Peyer's patch (tissue), 4 donors: ENCODE measurements at regions not wholly inside any gene's neighbourhood (a gene's known extent, or its start where the extent isn't known, plus 50 kb on each side); places are given as distances from the start of the nearest gene placed in this dataset.

Experiments used
- DNase-seq, 3 donors: peaks; one replicate each; pipeline ENCODE4 v3.0.0-alpha.2; 2017 to 2019
- H3K27ac ChIP-seq, 4 donors: fragments of 200-600 bp; sonication (generic); one replicate each; pipeline ENCODE4 v1.5.1; 2016 to 2019
- H3K27me3 ChIP-seq, 2 donors: fragments of 200-600 bp; sonication (generic); one replicate each; pipeline ENCODE4 v1.5.1; 2019
- H3K36me3 ChIP-seq, 3 donors: fragments of 200-600 bp; sonication (generic); one replicate each; pipeline ENCODE4 v1.5.1; 2016 to 2019
- H3K4me1 ChIP-seq, 4 donors: fragments of 200-600 bp; sonication (generic); one replicate each; pipeline ENCODE4 v1.5.1; 2016 to 2019
- H3K4me3 ChIP-seq, 4 donors: fragments of 200-600 bp; sonication (generic); 1 replicate in 3 of 4; 2 replicates in 1 of 4; pipeline ENCODE4 v1.5.1; 2016 to 2019; ENCODE audit warnings: mild to moderate bottlenecking in 1 of 4
- H3K9me3 ChIP-seq, 4 donors: fragments of 200-600 bp; sonication (generic); one replicate each; pipeline ENCODE4 v1.5.1; 2016 to 2019; ENCODE audit warnings: mild to moderate bottlenecking in 1 of 4
- POLR2A ChIP-seq, 2 donors: fragments of 450-650 bp; IDR thresholded peaks; one replicate each; pipeline ENCODE4 v1.5.1; 2017; ENCODE audit warnings: antibody characterized with exemption in 2 of 2, mild to moderate bottlenecking in 2 of 2, moderate library complexity in 2 of 2
- TF ChIP-seq, protein P1 (sequence below), 6 experiments: fragments of 450-650 bp in 4 of 6; fragments of 200-600 bp in 2 of 6; sonication (generic) in 1 of 6; IDR thresholded peaks; one replicate each; pipeline ENCODE4 v1.5.1; 2017 to 2019; ENCODE audit warnings: antibody characterized with exemption in 6 of 6, mild to moderate bottlenecking in 3 of 6, moderate library complexity in 1 of 6

DNA sequence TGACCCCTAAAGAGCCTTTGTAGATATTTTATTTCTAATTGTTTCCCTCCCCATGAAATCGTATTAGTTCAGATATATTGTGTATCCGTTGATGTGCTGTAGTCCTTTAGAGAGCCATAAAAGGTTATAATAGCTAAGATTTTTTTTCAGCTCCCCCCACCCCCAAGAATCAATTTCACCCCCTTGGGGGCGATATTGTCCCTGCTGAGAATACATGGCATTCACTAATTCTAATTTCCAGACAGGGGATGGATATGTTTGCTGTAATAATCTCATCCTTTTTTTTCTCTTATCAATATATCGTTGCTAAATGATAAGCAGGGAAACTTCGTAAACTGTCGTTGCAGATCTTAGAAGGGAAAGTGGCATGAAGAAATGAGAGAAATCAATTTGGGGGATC lies 530.7 kb downstream of the TMEM182 start:
- H3K4me1 ChIP-seq: no peaks in the 10 kb centered on the region
- H3K27ac ChIP-seq: no peak overlapping the region
- no peak for DNase-seq
- H3K27me3 ChIP-seq: no peaks in the 10 kb centered on the region
- TF ChIP-seq POLR2A (IDR thresholded peaks at IDR 0.05): no peak
- TF ChIP-seq, protein P1, sequence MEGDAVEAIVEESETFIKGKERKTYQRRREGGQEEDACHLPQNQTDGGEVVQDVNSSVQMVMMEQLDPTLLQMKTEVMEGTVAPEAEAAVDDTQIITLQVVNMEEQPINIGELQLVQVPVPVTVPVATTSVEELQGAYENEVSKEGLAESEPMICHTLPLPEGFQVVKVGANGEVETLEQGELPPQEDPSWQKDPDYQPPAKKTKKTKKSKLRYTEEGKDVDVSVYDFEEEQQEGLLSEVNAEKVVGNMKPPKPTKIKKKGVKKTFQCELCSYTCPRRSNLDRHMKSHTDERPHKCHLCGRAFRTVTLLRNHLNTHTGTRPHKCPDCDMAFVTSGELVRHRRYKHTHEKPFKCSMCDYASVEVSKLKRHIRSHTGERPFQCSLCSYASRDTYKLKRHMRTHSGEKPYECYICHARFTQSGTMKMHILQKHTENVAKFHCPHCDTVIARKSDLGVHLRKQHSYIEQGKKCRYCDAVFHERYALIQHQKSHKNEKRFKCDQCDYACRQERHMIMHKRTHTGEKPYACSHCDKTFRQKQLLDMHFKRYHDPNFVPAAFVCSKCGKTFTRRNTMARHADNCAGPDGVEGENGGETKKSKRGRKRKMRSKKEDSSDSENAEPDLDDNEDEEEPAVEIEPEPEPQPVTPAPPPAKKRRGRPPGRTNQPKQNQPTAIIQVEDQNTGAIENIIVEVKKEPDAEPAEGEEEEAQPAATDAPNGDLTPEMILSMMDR (IDR thresholded peaks at IDR 0.05): no peak
- no peaks in the 10 kb centered on the region for H3K36me3 ChIP-seq
- H3K9me3 ChIP-seq: no peaks in the 10 kb centered on the region
- no peak overlapping the region for H3K4me3 ChIP-seq

DNA sequence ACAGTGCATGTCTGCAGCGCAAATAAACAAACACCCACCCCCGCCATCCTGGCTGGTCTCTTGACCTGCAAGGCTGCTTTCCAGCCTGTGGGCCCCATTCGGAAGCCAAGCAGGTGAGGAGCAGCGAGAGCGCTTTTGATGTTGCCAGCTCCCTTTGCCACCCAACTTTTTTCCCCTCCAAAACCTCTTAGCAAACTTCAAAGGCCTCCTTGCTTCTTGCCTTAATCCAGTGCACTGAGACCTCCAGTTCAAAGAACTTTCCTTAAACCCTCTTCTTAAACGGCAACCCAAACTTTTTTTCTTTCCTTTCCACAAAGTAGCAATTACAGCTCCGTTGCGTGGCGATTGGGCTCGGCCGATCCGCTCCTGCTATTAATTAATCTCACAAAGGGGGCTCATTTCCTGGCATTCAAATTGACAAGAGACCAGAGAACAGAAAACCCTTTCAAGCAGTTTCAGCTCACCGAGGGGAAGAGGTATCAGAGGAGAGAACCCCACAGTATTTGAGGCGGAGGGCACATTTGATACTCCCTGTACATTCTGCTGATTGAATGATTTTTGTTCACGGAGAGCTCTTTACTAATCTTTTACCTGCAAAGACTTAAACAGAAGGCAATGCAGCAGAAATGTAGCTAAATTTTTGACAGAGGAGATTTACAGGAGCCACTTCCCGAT lies 531.4 kb downstream of the TMEM182 start:
- no peaks in the 10 kb centered on the region for H3K36me3 ChIP-seq
- TF ChIP-seq, protein P1 (IDR thresholded peaks at IDR 0.05): no peak
- no peak for TF ChIP-seq POLR2A (IDR thresholded peaks at IDR 0.05)
- DNase-seq: no peak
- no peaks in the 10 kb centered on the region for H3K9me3 ChIP-seq
- no peak overlapping the region for H3K4me3 ChIP-seq
- H3K4me1 ChIP-seq: no peaks in the 10 kb centered on the region
- no peak overlapping the region for H3K27ac ChIP-seq
- no peaks in the 10 kb centered on the region for H3K27me3 ChIP-seq

DNA sequence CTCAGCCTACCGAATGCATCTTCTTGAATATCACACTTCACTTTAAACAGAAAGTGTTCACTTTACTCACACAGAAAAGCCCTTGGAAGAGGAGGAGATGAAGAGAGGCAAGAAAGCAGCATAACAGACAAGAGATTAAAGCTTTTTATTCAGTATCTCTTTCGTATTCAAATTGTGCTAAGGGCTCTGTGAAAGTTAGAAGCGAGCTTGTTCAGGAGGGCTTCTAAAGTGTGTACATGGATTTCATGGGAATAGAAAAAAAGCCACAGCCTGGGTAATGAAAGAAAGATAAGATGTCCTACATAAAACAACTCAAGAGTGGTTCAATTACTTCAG lies 531.9 kb downstream of the TMEM182 start:
- Histone ChIP-seq H3K4me3 (no peak overlapping the region), H3K9me3 (no peaks in the 10 kb centered on the region), H3K27ac (no peak overlapping the region), H3K27me3 (no peaks in the 10 kb centered on the region), H3K4me1 (no peaks in the 10 kb centered on the region), H3K36me3 (no peaks in the 10 kb centered on the region)
- no peak for TF ChIP-seq POLR2A (IDR thresholded peaks at IDR 0.05)
- TF ChIP-seq, protein P1 (IDR thresholded peaks at IDR 0.05): no peak
- no peak for DNase-seq

DNA sequence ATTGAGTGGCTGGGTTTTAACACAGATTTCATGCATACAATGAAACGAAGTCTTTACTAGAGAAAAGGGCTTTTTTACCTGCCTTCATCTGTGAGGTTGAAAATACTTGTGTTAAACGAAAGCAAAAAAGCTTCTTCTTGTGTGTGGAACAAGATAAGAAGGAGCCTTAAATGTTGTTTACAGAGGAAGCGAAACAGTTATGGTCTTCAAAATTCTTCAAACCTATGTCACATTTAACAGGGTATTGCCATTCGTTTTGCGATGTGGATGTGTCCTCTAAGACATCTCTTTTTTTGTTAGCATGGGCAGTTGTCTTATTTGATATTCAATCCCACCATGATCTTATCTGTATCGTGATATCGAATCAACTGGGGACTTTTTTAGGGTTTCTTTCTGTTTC lies 532.6 kb downstream of the TMEM182 start:
- TF ChIP-seq, protein P1 (IDR thresholded peaks at IDR 0.05): no peak
- no peak for TF ChIP-seq POLR2A (IDR thresholded peaks at IDR 0.05)
- Histone ChIP-seq H3K27me3 (no peaks in the 10 kb centered on the region), H3K4me1 (no peaks in the 10 kb centered on the region), H3K9me3 (no peaks in the 10 kb centered on the region), H3K36me3 (no peaks in the 10 kb centered on the region), H3K27ac (no peak overlapping the region), H3K4me3 (no peak overlapping the region)
- DNase-seq: no peak

DNA sequence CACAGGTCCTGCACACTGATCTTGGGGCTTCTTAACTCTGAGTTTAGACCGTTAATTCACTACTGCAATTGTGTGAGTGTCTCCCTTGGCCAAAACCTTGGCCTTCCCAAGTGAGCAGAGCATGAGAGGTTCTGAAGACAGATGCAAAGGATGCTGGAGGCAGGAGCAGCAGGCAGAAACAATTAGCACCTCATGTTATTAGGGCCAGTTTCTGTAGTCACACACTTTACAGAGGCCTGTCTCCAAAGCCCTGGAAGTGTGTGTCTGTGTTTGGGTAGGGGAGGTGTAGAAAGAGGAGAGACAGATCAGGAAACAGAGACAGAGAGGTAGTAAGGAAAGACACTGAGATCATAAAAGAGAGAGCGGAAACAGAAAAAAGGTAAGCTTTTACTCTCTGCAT lies 533.8 kb downstream of the TMEM182 start:
- DNase-seq: no peak
- TF ChIP-seq, protein P1 (IDR thresholded peaks at IDR 0.05): no peak
- TF ChIP-seq POLR2A (IDR thresholded peaks at IDR 0.05): no peak
- no peaks in the 10 kb centered on the region for H3K36me3 ChIP-seq
- H3K9me3 ChIP-seq: no peaks in the 10 kb centered on the region
- H3K4me3 ChIP-seq: no peak overlapping the region
- no peaks in the 10 kb centered on the region for H3K27me3 ChIP-seq
- no peak overlapping the region for H3K27ac ChIP-seq
- no peaks in the 10 kb centered on the region for H3K4me1 ChIP-seq

DNA sequence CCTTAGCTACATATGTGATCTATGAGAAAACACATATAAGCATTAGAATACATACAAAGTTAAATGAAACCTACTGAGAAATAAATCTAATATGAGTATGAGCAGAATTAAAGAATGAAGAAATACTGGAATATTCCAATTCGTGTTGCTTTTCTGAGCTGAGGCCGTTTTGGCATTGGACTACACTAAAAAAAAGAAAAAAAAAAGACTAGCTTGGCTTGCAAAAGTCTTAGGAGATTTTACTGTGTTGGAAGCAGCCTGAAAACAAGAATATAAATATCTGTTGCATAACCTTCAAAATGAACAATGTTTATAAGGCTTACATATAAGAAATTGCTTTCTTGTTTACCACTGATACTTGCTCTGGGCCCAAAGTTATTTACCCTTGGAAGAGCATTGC lies 562.8 kb downstream of the TMEM182 start:
- H3K4me3 ChIP-seq: no peak overlapping the region
- H3K36me3 ChIP-seq: no peaks in the 10 kb centered on the region
- no peak overlapping the region for H3K27ac ChIP-seq
- no peaks in the 10 kb centered on the region for H3K9me3 ChIP-seq
- DNase-seq: no peak
- H3K27me3 ChIP-seq: no peaks in the 10 kb centered on the region
- no peaks in the 10 kb centered on the region for H3K4me1 ChIP-seq
- TF ChIP-seq, protein P1 (IDR thresholded peaks at IDR 0.05): no peak
- no peak for TF ChIP-seq POLR2A (IDR thresholded peaks at IDR 0.05)
